Caki2 (cell line): ENCODE measurements at regions not wholly inside any gene's neighbourhood (a gene's known extent, or its start where the extent isn't known, plus 50 kb on each side); places are given as distances from the start of the nearest gene placed in this dataset.

Source experiments
- DNase-seq: peaks from one replicate; pipeline ENCODE4 v3.0.0-alpha.2; 2015; ENCODE audit warnings: low read depth
- in situ Hi-C: cut with HindIII; loops from 2 replicates; pipeline ENCODE4 v1.10.0; 2016; ENCODE audit warnings: low sequenced_read_pairs, low pct_unique_long_range_greater_than_20kb, mixed read lengths

GRCh38 chr1:238898856-238899255 is 487.5 kb upstream of the CHRM3 start:
- in situ Hi-C loops, result no loop called here
- DNase-seq, result no peak

- DNase-seq, result no peak
- in situ Hi-C loops, result no loop called here
These were observed 490.5 kb upstream of the CHRM3 start for GRCh38 chr1:238895911-238896310.

GRCh38 chr1:238892612-238893011 is 493.8 kb upstream of the CHRM3 start:
- in situ Hi-C loops, result no loop called here

GRCh38 chr1:238861342-238862066 is 524.9 kb upstream of the CHRM3 start:
- in situ Hi-C loops, result no loop called here
- no peak for DNase-seq

More at GRCh38 chr1:238892612-238893011, 493.8 kb upstream of the CHRM3 start:
- DNase-seq, result peak; percentile 37

- in situ Hi-C loops, result no loop called here
- DNase-seq, result no peak
These were observed 552.4 kb upstream of the CHRM3 start for GRCh38 chr1:238833919-238834318.

GRCh38 chr1:238832106-238832505 is 554.3 kb upstream of the CHRM3 start:
- DNase-seq, result no peak
- in situ Hi-C loops, result no loop called here

GRCh38 chr1:238830036-238830611 is 556.2 kb upstream of the CHRM3 start:
- in situ Hi-C loops, result no loop called here
- no peak for DNase-seq

- no peak for DNase-seq
- in situ Hi-C loops, result no loop called here
These were observed 559.5 kb upstream of the CHRM3 start for GRCh38 chr1:238826891-238827290.

GRCh38 chr1:238823416-238823815 is 563.0 kb upstream of the CHRM3 start:
- no peak for DNase-seq
- in situ Hi-C loops, result no loop called here

- DNase-seq, result no peak
- in situ Hi-C loops, result no loop called here
These were observed 575.0 kb upstream of the CHRM3 start for GRCh38 chr1:238811211-238811879.

- in situ Hi-C loops, result no loop called here
These were observed 595.5 kb upstream of the CHRM3 start for GRCh38 chr1:238790882-238791281.

GRCh38 chr1:238789916-238790667 is 596.3 kb upstream of the CHRM3 start:
- in situ Hi-C loops, result no loop called here
- DNase-seq, result no peak

More at GRCh38 chr1:238790882-238791281, 595.5 kb upstream of the CHRM3 start:
- DNase-seq, result no peak

GRCh38 chr1:238787471-238787870 is 598.9 kb upstream of the CHRM3 start:
- in situ Hi-C loops, result no loop called here
- DNase-seq, result no peak

- in situ Hi-C loops, result no loop called here
- DNase-seq, result no peak
These were observed 602.7 kb upstream of the CHRM3 start for GRCh38 chr1:238783633-238784032.

- peak; percentile 35 for DNase-seq
- in situ Hi-C loops, result no loop called here
These were observed 606.7 kb upstream of the CHRM3 start for GRCh38 chr1:238779716-238780115.

GRCh38 chr1:238778113-238778512 is 608.3 kb upstream of the CHRM3 start:
- in situ Hi-C loops, result no loop called here
- DNase-seq, result no peak

GRCh38 chr1:238777551-238777950 is 608.8 kb upstream of the CHRM3 start:
- in situ Hi-C loops, result no loop called here
- no peak for DNase-seq

- no peak for DNase-seq
- in situ Hi-C loops, result no loop called here
These were observed 610.2 kb upstream of the CHRM3 start for GRCh38 chr1:238776126-238776525.

- in situ Hi-C loops, result no loop called here
- DNase-seq, result no peak
These were observed 614.0 kb upstream of the CHRM3 start for GRCh38 chr1:238772322-238772721.
